AG08396 (cell line): ENCODE measurements at regions not wholly inside any gene's neighbourhood (a gene's known extent, or its start where the extent isn't known, plus 50 kb on each side); places are given as distances from the start of the nearest gene placed in this dataset.
A peak's percentile ranks its signal among the peaks of the same experiment; 100 is the strongest.
"Not testable (repeated sequence)": the region's sequence is repeated elsewhere in the genome, so short reads cannot be mapped to it uniquely, and the experiment has no call there.

Source experiments
- DNase-seq: peaks from one replicate; pipeline ENCODE4 v3.0.0; 2012; ENCODE audit warnings: low spot score, mixed read lengths

- no peak for DNase-seq
Measured at GRCh38 chr10:118950190-118950680, 79.3 kb upstream of the NANOS1 start.

GRCh38 chr10:118950997-118951637, 78.4 kb upstream of the NANOS1 start:
- DNase-seq = no peak

- DNase-seq = no peak
Measured at GRCh38 chr10:118952493-118953295, 76.8 kb upstream of the NANOS1 start.

GRCh38 chr10:118953598-118954393, 75.7 kb upstream of the NANOS1 start:
- DNase-seq = no peak

DNA sequence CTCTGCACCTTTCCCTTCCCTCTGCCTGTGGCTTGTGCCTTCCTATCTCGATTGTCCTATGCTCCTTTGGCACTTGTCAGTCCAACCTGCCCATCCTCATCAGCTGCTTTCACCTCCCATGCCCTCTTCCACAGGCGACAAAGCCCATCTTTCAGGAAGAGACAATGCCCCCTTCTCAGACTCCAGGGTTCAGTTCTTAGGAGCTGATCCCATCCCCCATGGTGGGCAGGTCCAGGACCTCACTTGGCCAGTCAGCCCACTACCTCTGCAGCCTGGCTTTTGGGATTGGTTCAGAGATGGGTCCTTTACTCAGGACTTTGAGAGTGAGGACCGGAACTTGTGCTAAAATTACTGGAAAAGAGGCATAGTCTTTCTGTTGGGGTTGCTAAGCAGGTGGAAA, 74.0 kb upstream of the NANOS1 start:
- DNase-seq = no peak

DNA sequence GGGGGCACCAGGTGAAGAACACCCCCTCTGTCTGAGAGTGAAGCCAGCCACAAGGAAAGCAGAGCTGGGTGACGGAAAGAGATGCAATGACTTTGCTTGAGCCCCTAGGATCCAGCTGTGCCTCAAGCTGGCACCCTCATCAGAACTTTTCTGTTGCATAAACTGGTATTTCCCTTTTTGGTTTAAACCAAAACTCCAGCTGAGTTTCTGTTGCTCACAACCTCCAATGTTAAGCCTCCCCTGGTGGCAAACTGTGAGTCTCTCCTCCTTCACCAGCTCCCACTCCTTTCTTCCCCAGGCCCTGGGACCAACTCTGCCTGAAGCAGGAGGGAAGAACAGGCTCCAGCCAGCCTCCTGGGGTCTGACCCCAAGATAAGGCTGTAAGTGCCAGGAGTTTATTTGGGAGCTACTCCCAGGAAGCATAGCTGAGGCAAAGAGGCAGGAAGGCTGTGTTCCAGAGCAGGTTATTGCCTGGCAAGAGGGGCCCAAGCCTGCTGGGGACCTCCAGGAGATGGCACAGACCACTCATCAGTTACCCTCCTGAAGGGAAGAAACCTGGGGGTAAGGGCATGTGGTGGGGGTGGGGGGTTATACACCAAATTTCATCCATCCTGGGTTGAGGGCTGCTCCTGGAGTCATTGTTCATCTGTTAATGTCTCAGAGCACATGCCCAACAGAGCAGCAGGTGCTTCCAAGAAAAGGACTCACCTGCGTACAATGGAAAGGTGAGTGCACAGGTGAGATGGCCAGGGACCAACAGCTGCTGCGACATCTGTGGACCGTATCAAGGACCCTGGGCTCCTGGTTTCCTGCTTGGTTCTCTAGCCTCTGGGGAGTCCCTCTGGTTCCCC, 73.3 kb upstream of the NANOS1 start:
- no peak for DNase-seq

- DNase-seq = no peak
Measured at GRCh38 chr10:118956802-118957442, 72.6 kb upstream of the NANOS1 start.

- DNase-seq = no peak
Measured at GRCh38 chr10:118957443-118957825, 72.1 kb upstream of the NANOS1 start.

DNA sequence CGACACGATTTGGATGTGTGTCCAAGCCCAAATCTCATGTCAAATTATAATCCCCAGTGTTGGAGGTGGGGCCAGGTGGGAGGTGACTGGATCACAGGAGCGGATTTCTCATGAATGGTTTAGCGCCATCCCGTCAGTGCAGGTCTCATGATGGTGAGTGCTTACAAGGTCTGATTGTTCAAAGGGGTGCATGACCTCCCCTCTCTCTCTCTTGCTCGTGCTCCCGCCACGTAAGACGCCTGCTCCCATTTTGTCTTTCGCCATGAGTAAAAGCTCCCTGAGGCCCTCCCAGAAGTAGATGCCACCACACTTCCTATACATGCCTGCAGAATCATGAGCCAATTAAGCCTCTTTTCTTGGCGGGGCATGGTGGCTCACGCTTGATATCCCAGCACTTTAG, 71.5 kb upstream of the NANOS1 start:
- DNase-seq = no peak

DNA sequence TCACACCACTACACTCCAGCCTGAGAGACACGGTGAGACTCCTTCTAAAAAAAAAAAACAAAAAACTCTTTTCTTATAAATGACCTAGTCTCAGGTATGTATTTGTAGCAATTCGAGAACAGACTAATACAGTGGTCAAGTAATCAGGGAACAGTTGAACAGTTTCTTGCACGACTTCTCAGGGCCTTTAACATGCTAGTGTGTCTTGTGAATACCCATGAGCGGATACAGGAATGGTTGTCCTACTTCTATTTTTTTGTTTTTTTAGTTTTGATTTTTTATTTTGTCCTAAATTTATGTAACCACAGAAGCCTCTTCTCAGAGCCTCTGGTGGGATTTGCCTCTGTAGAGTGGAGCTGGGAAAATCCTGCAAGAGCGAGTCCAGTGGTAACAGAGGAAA, 71.0 kb upstream of the NANOS1 start:
- DNase-seq = no peak

DNA sequence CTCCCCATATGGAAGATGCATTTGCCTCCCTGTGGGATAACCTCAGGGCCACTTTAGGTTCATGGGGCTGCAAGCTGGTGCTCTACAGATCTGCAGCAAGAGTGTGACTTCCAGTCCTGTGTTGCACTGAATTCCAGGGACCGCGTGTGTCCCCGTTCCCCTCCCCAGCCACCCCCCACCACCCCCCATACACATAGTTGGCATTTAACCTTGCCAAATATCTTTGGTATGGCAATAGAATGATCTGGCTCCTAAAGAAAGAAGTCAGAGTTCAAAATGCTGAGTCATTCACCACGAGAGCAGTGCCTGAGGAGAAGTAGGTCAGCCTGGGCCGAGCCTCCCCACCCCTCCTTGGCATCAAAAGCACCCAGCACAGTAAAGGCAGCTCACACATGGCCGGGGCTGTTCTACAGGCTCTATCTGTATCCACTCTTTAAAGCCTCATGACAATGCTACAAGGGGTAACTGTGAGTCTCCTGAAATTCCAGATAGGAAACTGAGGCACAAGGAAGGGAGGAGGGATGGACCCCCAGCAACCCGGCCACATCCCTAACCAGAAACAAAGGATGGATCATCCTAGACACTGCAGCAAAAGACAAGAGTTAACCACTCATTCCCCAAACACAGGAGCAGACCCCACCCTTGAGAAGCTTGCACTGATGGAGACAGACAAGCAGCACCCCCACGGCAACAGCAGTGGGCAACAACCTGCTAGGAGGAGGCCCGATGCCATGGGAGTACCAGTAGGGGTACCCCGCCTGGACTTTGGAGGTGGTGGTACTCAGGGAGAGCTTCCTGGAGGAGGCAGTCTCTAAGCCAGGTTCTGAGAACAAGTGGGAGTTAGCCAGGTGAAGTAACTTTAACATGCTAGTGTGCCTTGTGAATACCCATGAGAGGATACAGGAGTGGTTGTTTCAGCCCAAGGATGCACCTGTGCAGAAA, 70.3 kb upstream of the NANOS1 start:
- DNase-seq = peak; percentile 81

GRCh38 chr10:118960157-118961090, 69.1 kb upstream of the NANOS1 start:
- no peak for DNase-seq

GRCh38 chr10:118961436-118961835, 68.1 kb upstream of the NANOS1 start:
- DNase-seq = no peak

GRCh38 chr10:118962331-118962868, 67.1 kb upstream of the NANOS1 start:
- not testable (repeated sequence) for DNase-seq

DNA sequence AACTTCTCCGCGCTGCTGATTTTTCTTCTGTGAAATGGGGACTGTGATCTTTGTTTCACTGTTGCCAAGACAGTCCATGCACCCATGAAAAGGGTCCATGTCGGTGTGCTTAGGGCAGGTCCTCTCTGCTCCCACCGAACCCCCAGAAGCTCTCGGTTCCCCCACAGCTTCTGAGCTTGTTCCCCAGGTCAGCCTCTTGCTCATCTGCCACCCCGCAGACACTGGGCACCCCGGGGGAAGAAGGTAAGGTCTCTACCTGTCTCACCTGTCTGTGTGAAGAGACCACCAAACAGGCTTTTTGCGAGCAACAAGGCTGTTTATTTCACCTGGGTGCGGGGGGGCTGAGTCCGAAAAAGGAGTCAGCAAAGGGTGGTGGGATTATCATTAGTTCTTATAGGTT, 66.2 kb upstream of the NANOS1 start:
- DNase-seq = no peak

- no peak for DNase-seq
Measured at GRCh38 chr10:118963933-118964332, 65.6 kb upstream of the NANOS1 start.

GRCh38 chr10:118964476-118964875, 65.0 kb upstream of the NANOS1 start:
- not testable (repeated sequence) for DNase-seq

GRCh38 chr10:118965096-118965495, 64.4 kb upstream of the NANOS1 start:
- DNase-seq = no peak

DNA sequence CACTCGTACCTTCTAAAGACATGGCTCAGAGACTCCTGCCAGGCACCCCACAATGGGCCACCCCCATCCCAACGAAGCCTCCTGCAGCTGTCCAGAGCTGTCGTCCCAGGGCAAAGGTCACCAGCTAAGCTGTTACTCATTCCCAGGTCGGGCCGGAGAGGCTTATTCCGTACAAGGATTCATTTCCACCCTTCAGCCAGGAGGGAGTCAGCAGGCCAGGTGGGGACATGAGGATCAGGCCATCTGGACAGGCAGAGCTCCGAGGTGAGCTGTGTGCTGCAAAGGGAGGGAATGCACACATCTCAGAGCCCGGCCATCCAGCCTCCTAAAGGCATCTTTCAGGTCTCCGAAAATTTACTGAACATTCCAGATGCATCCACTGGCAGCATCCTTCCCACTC, 63.9 kb upstream of the NANOS1 start:
- no peak for DNase-seq
